Left renal cortex interstitium (tissue), 4 donors: ENCODE measurements at regions not wholly inside any gene's neighbourhood (a gene's known extent, or its start where the extent isn't known, plus 50 kb on each side); places are given as distances from the start of the nearest gene placed in this dataset.
"Not testable (repeated sequence)": the region's sequence is repeated elsewhere in the genome, so short reads cannot be mapped to it uniquely, and the experiment has no call there.

Source experiments
- DNase-seq, 4 donors: peaks; one replicate each; pipeline ENCODE4 v3.0.0-alpha.2; 2013; ENCODE audit warnings: low read depth in 4 of 4, low spot score in 2 of 4, missing footprints in 1 of 4

- no peak for DNase-seq
Measured at GRCh38 chr4:120218981-120219380, 152.3 kb upstream of the MAD2L1 start.

GRCh38 chr4:120215350-120215749 lies 148.7 kb upstream of the MAD2L1 start:
- no peak for DNase-seq

- no peak for DNase-seq
Measured at GRCh38 chr4:120211408-120212015, 144.9 kb upstream of the MAD2L1 start.

GRCh38 chr4:120209706-120210105 lies 143.1 kb upstream of the MAD2L1 start:
- DNase-seq = no peak

GRCh38 chr4:120207021-120207420 lies 140.4 kb upstream of the MAD2L1 start:
- DNase-seq = no peak

- DNase-seq = no peak
Measured at GRCh38 chr4:120202222-120202621, 135.6 kb upstream of the MAD2L1 start.

- DNase-seq = not testable (repeated sequence)
Measured at GRCh38 chr4:120200573-120201110, 134.0 kb upstream of the MAD2L1 start.

GRCh38 chr4:120198411-120198810 lies 131.8 kb upstream of the MAD2L1 start:
- DNase-seq = no peak

- DNase-seq = no peak
Measured at GRCh38 chr4:120177603-120178002, 111.0 kb upstream of the MAD2L1 start.

- DNase-seq = no peak
Measured at GRCh38 chr4:120175272-120175671, 108.6 kb upstream of the MAD2L1 start.

GRCh38 chr4:120163895-120164294 lies 97.2 kb upstream of the MAD2L1 start:
- DNase-seq = no peak

- no peak for DNase-seq
Measured at GRCh38 chr4:120158841-120159463, 92.3 kb upstream of the MAD2L1 start.

GRCh38 chr4:120158046-120158445 lies 91.4 kb upstream of the MAD2L1 start:
- no peak for DNase-seq

- DNase-seq = peak; percentile 28 to 59 (median 47)
Measured at GRCh38 chr4:120156120-120156718, 89.6 kb upstream of the MAD2L1 start.

GRCh38 chr4:120155287-120155686 lies 88.6 kb upstream of the MAD2L1 start:
- no peak for DNase-seq

GRCh38 chr4:120144634-120145033 lies 78.0 kb upstream of the MAD2L1 start:
- no peak for DNase-seq

- no peak for DNase-seq
Measured at GRCh38 chr4:120144041-120144440, 77.4 kb upstream of the MAD2L1 start.

GRCh38 chr4:120139392-120139791 lies 72.7 kb upstream of the MAD2L1 start:
- DNase-seq = no peak

- no peak for DNase-seq
Measured at GRCh38 chr4:120132935-120133334, 66.3 kb upstream of the MAD2L1 start.

- no peak for DNase-seq
Measured at GRCh38 chr4:120130786-120131185, 64.1 kb upstream of the MAD2L1 start.
